Smooth muscle cell (in vitro differentiated cells): ENCODE measurements at regions not wholly inside any gene's neighbourhood (a gene's known extent, or its start where the extent isn't known, plus 50 kb on each side); places are given as distances from the start of the nearest gene placed in this dataset.

Experiments used
- DNase-seq: peaks from one replicate; lab custom pipeline; 2025; ENCODE audit not compliant: unreplicated experiment; lab: John Stamatoyannopoulos, UW
- H2AFZ ChIP-seq: fragments of 200-600 bp; sonication (generic); 2 replicates; pipeline ENCODE4 v1.6.0; 2016; ENCODE audit warnings: antibody characterized with exemption, low read depth, mild to moderate bottlenecking
- H3F3A ChIP-seq: fragments of 200-600 bp; sonication (generic); 2 replicates; pipeline ENCODE4 v1.6.0; 2017; ENCODE audit warnings: antibody characterized with exemption, low read depth
- H3K27ac ChIP-seq: fragments of 200-600 bp; sonication (generic); 2 replicates; pipeline ENCODE4 v1.5.1; 2016; ENCODE audit warnings: low read depth, mild to moderate bottlenecking
- H3K27me3 ChIP-seq: fragments of 200-600 bp; sonication (generic); 2 replicates; pipeline ENCODE4 v1.6.1; 2016; ENCODE audit warnings: low read depth, mild to moderate bottlenecking
- H3K36me3 ChIP-seq: fragments of 200-600 bp; sonication (generic); 2 replicates; pipeline ENCODE4 v1.5.1; 2016; ENCODE audit warnings: low read depth
- H3K4me1 ChIP-seq: fragments of 200-600 bp; sonication (generic); 2 replicates; pipeline ENCODE4 v1.5.1; 2016; ENCODE audit warnings: low read depth
- H3K4me2 ChIP-seq: fragments of 200-600 bp; sonication (generic); 2 replicates; pipeline ENCODE4 v1.6.0; 2016; ENCODE audit warnings: mild to moderate bottlenecking
- H3K4me3 ChIP-seq: fragments of 200-600 bp; sonication (generic); 2 replicates; pipeline ENCODE4 v1.5.1; 2016; ENCODE audit warnings: mild to moderate bottlenecking
- H3K79me2 ChIP-seq: fragments of 200-600 bp; sonication (generic); 2 replicates; pipeline ENCODE4 v1.6.0; 2016; ENCODE audit warnings: low read depth, mild to moderate bottlenecking
- H3K9ac ChIP-seq: fragments of 200-600 bp; sonication (generic); 2 replicates; pipeline ENCODE4 v1.6.0; 2016; ENCODE audit warnings: low read depth
- H3K9me3 ChIP-seq: fragments of 200-600 bp; sonication (generic); replicated peaks from 2 replicates; pipeline ENCODE4 v1.5.1; 2016; ENCODE audit warnings: low read depth
- H4K20me1 ChIP-seq: fragments of 200-600 bp; sonication (generic); 2 replicates; pipeline ENCODE4 v1.6.0; 2016; ENCODE audit warnings: low read depth
- CTCF ChIP-seq: fragments of 200-600 bp; sonication (generic); IDR thresholded peaks from 2 replicates; pipeline ENCODE4 v1.5.1; 2017; ENCODE audit warnings: borderline replicate concordance, mild to moderate bottlenecking, antibody characterized with exemption; ENCODE audit not compliant: insufficient read depth, poor library complexity, severe bottlenecking
- WGBS: methylation state at CpG from one replicate; pipeline ENCODE4 v1.1.7; 2016; ENCODE audit warnings: low lambda C conversion rate; 5-methylcytosine and 5-hydroxymethylcytosine counted together

DNA sequence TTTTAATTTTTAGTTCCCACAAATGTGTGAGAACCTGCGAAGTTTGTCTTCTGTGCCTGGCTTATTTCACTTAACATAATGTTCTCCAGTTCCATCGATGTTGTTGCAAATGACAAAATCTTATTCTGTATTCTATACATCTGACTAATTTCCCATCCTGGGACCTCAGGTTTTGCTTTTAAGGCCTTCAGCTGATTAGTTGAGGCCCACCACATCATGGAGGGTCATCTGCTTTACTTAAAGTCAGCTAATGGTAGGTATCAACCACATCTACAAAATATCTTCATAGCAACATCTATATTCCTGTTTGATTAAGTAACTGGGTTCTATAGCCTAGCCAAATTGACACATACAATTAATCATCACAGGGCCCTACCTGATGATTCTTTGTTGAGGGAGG is 534.0 kb downstream of the EFNB2 start:
- H3K27me3 ChIP-seq: no peaks in the 10 kb centered on the region
- H3K4me2 ChIP-seq: no peak overlapping the region
- no peak overlapping the region for H3K9ac ChIP-seq
- no peak overlapping the region for H2AFZ ChIP-seq
- no peaks in the 10 kb centered on the region for H3K9me3 ChIP-seq
- H3K4me3 ChIP-seq: no peak overlapping the region
- no peak overlapping the region for H3K27ac ChIP-seq
- 89% methylated on average over 2 of the region's 2 CpGs for WGBS
- H4K20me1 ChIP-seq: no peaks in the 10 kb centered on the region
- no peaks in the 10 kb centered on the region for H3K36me3 ChIP-seq
- H3F3A ChIP-seq: no peaks in the 10 kb centered on the region
- no peaks in the 10 kb centered on the region for H3K4me1 ChIP-seq
- TF ChIP-seq CTCF: no peak
- no peaks in the 10 kb centered on the region for H3K79me2 ChIP-seq
- DNase-seq: no peak

DNA sequence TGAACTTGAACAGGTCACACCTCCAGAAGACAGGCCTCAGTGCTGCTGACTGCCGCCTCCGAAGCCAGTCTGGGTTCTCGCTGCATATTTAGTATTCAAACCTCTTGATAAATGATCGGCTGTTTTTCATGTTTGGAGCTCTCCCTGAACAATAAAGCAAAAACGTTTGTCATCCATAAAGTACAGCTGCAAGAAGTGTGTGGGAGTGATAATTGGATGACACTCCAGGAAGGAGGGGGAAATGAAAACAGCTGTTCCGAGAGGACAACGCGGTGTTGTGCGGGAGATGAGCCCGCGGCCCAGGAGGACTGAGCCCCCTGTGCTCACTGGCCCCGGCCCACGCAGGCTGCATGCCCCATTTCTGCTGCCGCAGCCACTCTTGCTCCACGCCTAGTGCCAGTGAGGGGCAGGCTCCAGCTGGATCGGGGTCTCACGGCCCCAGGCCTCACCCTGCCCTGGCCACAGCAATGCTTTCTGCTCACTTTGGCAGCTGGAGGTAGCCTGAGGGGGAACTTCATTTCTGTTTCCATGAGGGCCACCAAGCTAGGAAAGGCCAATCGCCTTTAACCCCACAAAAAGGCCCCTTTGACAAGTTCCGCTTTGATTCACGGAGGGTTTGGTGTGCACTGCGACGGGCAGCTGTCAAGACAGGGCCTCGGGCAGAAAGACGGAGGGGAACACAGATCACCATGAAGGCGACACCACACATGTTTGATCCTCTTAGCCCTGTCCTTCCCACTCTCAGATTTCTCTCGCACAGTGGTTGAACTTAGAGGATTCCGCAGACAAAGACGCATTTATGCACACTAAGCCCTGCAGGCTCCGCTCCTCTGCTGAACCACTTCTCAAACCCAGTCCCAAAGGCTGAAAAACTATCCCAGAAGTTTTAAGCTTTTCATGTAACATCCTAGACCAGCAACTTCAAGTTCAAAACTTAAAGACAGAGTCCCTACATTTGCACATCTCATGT is 537.6 kb downstream of the EFNB2 start:
- Histone ChIP-seq H3K36me3 (no peaks in the 10 kb centered on the region), H3K9ac (no peak overlapping the region), H3K4me3 (no peak overlapping the region), H4K20me1 (no peaks in the 10 kb centered on the region), H3K4me1 (no peaks in the 10 kb centered on the region), H3K27ac (no peak overlapping the region), H3K27me3 (no peaks in the 10 kb centered on the region), H3K4me2 (no peak overlapping the region), H2AFZ (no peak overlapping the region), H3F3A (no peaks in the 10 kb centered on the region), H3K9me3 (no peaks in the 10 kb centered on the region), H3K79me2 (no peaks in the 10 kb centered on the region)
- DNase-seq: no peak
- 68% methylated on average over 29 of the region's 29 CpGs for WGBS
- TF ChIP-seq CTCF: no peak

GRCh38 chr13:105996391-105997025 is 539.0 kb downstream of the EFNB2 start:
- no peak overlapping the region for H2AFZ ChIP-seq

More at GRCh38 chr13:105996391-105997025, 539.0 kb downstream of the EFNB2 start:
- Histone ChIP-seq H3K4me3 (no peak overlapping the region), H3K79me2 (no peaks in the 10 kb centered on the region), H3K9ac (no peak overlapping the region), H3K9me3 (no peaks in the 10 kb centered on the region), H3K36me3 (no peaks in the 10 kb centered on the region), H3K4me2 (no peak overlapping the region), H3K27me3 (no peaks in the 10 kb centered on the region), H4K20me1 (no peaks in the 10 kb centered on the region), H3K4me1 (no peaks in the 10 kb centered on the region), H3F3A (no peaks in the 10 kb centered on the region), H3K27ac (no peak overlapping the region)
- WGBS: 84% methylated on average over 13 of the region's 13 CpGs
- no peak for DNase-seq
- no peak for TF ChIP-seq CTCF
